ENCODE measurements at regions not wholly inside any gene's neighbourhood (a gene's known extent, or its start where the extent isn't known, plus 50 kb on each side); places are given as distances from the start of the nearest gene placed in this dataset.

DNA sequence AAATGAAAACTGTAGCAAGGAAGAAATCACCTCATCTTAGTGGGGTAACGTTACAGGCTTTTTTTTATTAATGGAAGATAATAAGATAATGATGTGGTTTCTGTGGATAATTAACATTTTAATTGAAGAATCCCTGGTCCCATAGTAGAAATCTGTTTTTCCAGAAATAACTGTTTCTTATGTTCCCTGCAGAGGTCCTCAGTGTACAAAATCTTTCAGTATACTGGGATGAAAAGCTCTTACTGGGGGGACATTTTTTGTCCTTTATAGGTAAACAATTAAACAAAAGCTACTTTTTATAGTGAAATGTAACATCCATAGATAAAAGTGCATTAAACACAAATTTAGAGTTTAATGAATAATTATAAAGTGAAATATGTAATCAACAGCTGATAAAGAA, 312.2 kb downstream of the ATXN7L3B start:
- TF ChIP-seq POLR2A (IDR thresholded peaks at IDR 0.05; ENCODE audit: low read depth, low read length): no peak
- TF ChIP-seq TAF1 (IDR thresholded peaks at IDR 0.05; ENCODE audit: low read depth, low read length): no peak
- TF ChIP-seq POLR2AphosphoS5 (IDR thresholded peaks at IDR 0.05; ENCODE audit: low read depth, low read length): no peak
